Ishikawa (cell line): ENCODE measurements at regions not wholly inside any gene's neighbourhood (a gene's known extent, or its start where the extent isn't known, plus 50 kb on each side); places are given as distances from the start of the nearest gene placed in this dataset.

Experiments
- EP300 ChIP-seq: IDR thresholded peaks from 2 replicates; pipeline ENCODE4 v1.6.1; 2012; ENCODE audit warnings: borderline replicate concordance
- RAD21 ChIP-seq: IDR thresholded peaks from 2 replicates; pipeline ENCODE4 v1.6.1; 2012; ENCODE audit warnings: low read depth
- TEAD4 ChIP-seq: IDR thresholded peaks from 2 replicates; pipeline ENCODE4 v1.6.1; 2012

DNA sequence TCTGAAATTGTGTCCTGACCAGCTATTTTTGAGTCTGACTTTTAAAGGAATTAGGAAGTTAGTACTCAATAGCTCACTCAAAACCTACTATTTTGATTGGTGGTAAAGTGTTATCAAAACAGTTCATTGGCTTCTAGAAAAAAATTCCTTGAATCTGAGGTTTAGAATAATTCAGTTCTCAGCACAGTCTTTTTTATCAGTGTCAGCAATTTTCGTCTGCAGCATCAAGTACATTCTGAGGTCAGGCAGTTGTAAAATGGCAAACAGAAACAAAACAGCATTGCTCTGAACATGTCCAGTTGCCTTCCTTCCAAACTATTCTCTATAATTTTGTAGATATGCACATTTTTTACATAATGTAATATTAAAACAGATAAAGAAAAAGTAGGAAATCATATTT is 1644.1 kb downstream of the SLITRK5 start:
- TF ChIP-seq RAD21 (no peak), TEAD4 (no peak), EP300 (no peak)
